ENCODE measurements at regions not wholly inside any gene's neighbourhood (a gene's known extent, or its start where the extent isn't known, plus 50 kb on each side); places are given as distances from the start of the nearest gene placed in this dataset.

DNA sequence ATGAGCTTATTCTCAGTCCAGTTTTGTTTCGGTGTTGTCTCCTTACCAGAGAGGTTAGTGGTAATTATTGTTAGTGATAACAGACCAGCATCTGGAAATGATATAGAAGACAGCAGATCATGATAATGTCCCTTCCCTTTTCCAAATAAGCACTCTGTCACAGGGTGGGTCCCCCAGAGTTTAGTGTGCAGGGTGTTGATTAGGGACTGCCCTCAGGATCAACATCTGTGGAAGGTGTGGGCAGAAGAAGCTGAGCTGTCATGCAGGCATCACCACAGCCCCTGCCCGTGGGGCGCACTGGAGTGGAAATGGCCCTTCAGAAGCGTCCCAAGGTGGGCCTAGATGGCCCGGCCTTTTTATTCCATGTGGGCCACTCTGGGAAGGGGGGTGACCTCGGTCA is 67.6 kb upstream of the DTNBP1 start:
- H3K27ac Mint-ChIP-seq: peak overlapping the region in 1 of 3 donors; percentile 23
- no peak overlapping the region for H3K4me3 Mint-ChIP-seq
- peaks cover 0 to 5% (median 3%) of the 10 kb centered on the region in 4 donors for H3K4me1 Mint-ChIP-seq
- Histone ChIP-seq H3K36me3 (ENCODE audit: control insufficient read depth, insufficient read depth, low read length) (no peaks in the 10 kb centered on the region), H3K27ac (ENCODE audit: insufficient read depth, low read length, poor library complexity, severe bottlenecking) (no peak overlapping the region), H3K4me1 (ENCODE audit: control insufficient read depth, insufficient read depth, low read length, poor library complexity, severe bottlenecking) (no peaks in the 10 kb centered on the region), H3K4me3 (ENCODE audit: low read depth, low read length) (no peak overlapping the region), H3K27me3 (ENCODE audit: control insufficient read depth, insufficient read depth, low read length) (no peaks in the 10 kb centered on the region), H3K9me3 (ENCODE audit: control insufficient read depth in 2 of 2, low read length in 2 of 2) (no peaks in the 10 kb centered on the region)
- DNase-seq (no peak), ATAC-seq (ENCODE audit: low read depth in 2 of 2) (no peak)
- H3K36me3 Mint-ChIP-seq: no peaks in the 10 kb centered on the region
- H3K9me3 Mint-ChIP-seq: no peaks in the 10 kb centered on the region
- H3K27me3 Mint-ChIP-seq: peaks cover 10% of the 10 kb centered on the region

DNA sequence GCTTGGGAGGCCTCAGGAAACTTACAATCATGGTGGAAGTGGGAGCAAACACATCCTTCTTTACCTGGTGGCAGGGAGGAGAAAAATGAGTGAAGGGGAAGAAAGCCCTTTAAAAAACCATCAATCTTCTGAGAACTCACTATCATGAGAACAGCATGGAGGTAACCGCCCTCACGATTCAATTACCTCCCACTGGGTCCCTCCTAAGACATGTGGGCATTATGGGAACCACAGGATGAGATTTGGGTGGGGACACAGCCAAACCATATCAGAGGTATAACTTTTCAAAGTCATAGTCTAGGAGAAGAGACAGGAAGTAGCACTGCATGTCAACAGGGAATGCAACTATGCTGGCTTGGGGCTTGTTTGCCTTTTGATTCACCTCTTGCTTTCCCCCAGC is 59.9 kb upstream of the DTNBP1 start:
- no peak for DNase-seq
- Mint-ChIP-seq H3K27me3 (peaks cover 24% of the 10 kb centered on the region), H3K9me3 (peaks cover 0 to 5% (median 0%) of the 10 kb centered on the region in 7 donors), H3K4me1 (peaks cover 0 to 2% (median 0%) of the 10 kb centered on the region in 4 donors), H3K27ac (no peak overlapping the region), H3K36me3 (no peaks in the 10 kb centered on the region), H3K4me3 (no peak overlapping the region)
- H3K4me1 ChIP-seq (ENCODE audit: control insufficient read depth, insufficient read depth, low read length, poor library complexity, severe bottlenecking): no peaks in the 10 kb centered on the region
- H3K27ac ChIP-seq (ENCODE audit: insufficient read depth, low read length, poor library complexity, severe bottlenecking): no peak overlapping the region
- H3K36me3 ChIP-seq (ENCODE audit: control insufficient read depth, insufficient read depth, low read length): no peaks in the 10 kb centered on the region
- no peak for ATAC-seq (ENCODE audit: low read depth in 2 of 2)
- no peaks in the 10 kb centered on the region for H3K27me3 ChIP-seq (ENCODE audit: control insufficient read depth, insufficient read depth, low read length)
- H3K4me3 ChIP-seq (ENCODE audit: low read depth, low read length): no peak overlapping the region
- H3K9me3 ChIP-seq (ENCODE audit: control insufficient read depth in 2 of 2, low read length in 2 of 2): no peaks in the 10 kb centered on the region

DNA sequence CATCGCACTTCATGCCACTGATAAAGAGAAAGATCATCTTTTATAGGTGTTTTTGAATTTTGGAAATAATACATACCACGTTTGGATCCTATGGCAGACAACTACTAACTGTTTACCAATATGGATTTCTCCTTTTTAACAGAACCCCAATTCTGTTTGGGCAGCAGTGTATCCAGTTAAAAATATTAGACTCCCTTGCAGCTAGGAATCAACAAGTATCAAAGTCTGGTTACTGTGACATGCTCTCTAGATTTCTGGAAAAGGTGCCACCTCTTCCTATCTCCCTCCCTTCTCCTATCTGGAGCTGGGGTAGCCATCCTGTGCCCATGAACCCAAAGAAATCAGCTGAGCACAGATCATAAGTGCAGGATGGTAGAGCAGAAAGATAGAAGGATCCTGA is 54.1 kb upstream of the DTNBP1 start:
- DNase-seq (no peak), ATAC-seq (ENCODE audit: low read depth in 2 of 2) (no peak)
- Histone ChIP-seq H3K9me3 (ENCODE audit: control insufficient read depth in 2 of 2, low read length in 2 of 2) (no peaks in the 10 kb centered on the region), H3K36me3 (ENCODE audit: control insufficient read depth, insufficient read depth, low read length) (no peaks in the 10 kb centered on the region), H3K27ac (ENCODE audit: insufficient read depth, low read length, poor library complexity, severe bottlenecking) (no peak overlapping the region), H3K4me3 (ENCODE audit: low read depth, low read length) (no peak overlapping the region), H3K27me3 (ENCODE audit: control insufficient read depth, insufficient read depth, low read length) (no peaks in the 10 kb centered on the region), H3K4me1 (ENCODE audit: control insufficient read depth, insufficient read depth, low read length, poor library complexity, severe bottlenecking) (no peaks in the 10 kb centered on the region)
- Mint-ChIP-seq H3K4me3 (no peak overlapping the region), H3K27me3 (peaks cover 22% of the 10 kb centered on the region), H3K4me1 (no peaks in the 10 kb centered on the region), H3K27ac (no peak overlapping the region), H3K9me3 (peaks cover 0 to 5% (median 2%) of the 10 kb centered on the region in 7 donors), H3K36me3 (no peaks in the 10 kb centered on the region)

DNA sequence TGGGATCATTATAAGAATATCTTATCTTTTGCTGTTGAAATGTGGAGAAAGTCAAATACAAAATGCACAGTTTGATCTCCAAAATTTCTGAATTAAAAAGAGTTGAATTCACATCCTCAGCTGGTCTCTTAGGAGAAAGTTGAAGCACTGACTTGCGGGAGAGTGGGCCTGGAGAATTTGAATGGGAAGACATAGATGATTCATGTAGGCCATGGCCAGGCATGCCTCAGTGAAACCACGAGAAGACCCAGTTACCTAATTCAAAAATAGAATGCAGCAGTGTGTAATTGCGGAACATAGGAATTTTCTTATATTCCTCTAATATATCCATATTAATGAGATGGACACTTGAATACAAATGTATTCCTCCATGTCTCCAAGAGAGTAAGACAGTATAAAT is 53.0 kb upstream of the DTNBP1 start:
- H3K4me3 Mint-ChIP-seq: no peak overlapping the region
- ATAC-seq (ENCODE audit: low read depth in 2 of 2) (no peak), DNase-seq (no peak)
- no peaks in the 10 kb centered on the region for H3K9me3 ChIP-seq (ENCODE audit: control insufficient read depth in 2 of 2, low read length in 2 of 2)
- no peaks in the 10 kb centered on the region for H3K4me1 Mint-ChIP-seq
- no peak overlapping the region for H3K4me3 ChIP-seq (ENCODE audit: low read depth, low read length)
- no peaks in the 10 kb centered on the region for H3K4me1 ChIP-seq (ENCODE audit: control insufficient read depth, insufficient read depth, low read length, poor library complexity, severe bottlenecking)
- peaks cover 0 to 5% (median 2%) of the 10 kb centered on the region in 7 donors for H3K9me3 Mint-ChIP-seq
- no peaks in the 10 kb centered on the region for H3K36me3 Mint-ChIP-seq
- peaks cover 11% of the 10 kb centered on the region for H3K27me3 Mint-ChIP-seq
- no peaks in the 10 kb centered on the region for H3K27me3 ChIP-seq (ENCODE audit: control insufficient read depth, insufficient read depth, low read length)
- no peaks in the 10 kb centered on the region for H3K36me3 ChIP-seq (ENCODE audit: control insufficient read depth, insufficient read depth, low read length)
- no peak overlapping the region for H3K27ac Mint-ChIP-seq
- no peak overlapping the region for H3K27ac ChIP-seq (ENCODE audit: insufficient read depth, low read length, poor library complexity, severe bottlenecking)

DNA sequence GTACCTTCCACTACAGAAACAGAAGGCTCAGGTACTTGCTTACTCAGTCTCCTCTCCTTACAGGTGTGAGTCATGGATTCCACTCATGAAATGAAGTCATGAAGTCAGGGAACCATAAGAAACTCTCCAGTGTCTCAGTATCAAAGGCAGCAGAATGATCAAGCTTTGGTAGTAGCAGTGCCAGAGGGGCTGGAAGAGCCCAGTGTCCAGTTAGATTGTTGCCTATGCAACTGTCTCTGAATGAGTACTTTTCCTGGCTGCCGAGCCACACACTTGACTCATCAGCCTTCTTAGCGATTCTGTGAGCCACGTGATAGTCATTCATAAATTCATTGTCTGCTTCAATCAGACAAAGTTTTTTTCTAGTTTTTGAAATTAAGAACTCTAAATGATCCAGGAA is 52.2 kb upstream of the DTNBP1 start:
- Histone ChIP-seq H3K27me3 (ENCODE audit: control insufficient read depth, insufficient read depth, low read length) (no peaks in the 10 kb centered on the region), H3K4me3 (ENCODE audit: low read depth, low read length) (no peak overlapping the region), H3K4me1 (ENCODE audit: control insufficient read depth, insufficient read depth, low read length, poor library complexity, severe bottlenecking) (no peaks in the 10 kb centered on the region), H3K36me3 (ENCODE audit: control insufficient read depth, insufficient read depth, low read length) (no peaks in the 10 kb centered on the region), H3K27ac (ENCODE audit: insufficient read depth, low read length, poor library complexity, severe bottlenecking) (no peak overlapping the region), H3K9me3 (ENCODE audit: control insufficient read depth in 2 of 2, low read length in 2 of 2) (no peaks in the 10 kb centered on the region)
- Mint-ChIP-seq H3K36me3 (no peaks in the 10 kb centered on the region), H3K9me3 (peaks cover 0 to 3% (median 1%) of the 10 kb centered on the region in 7 donors), H3K4me1 (no peaks in the 10 kb centered on the region), H3K4me3 (no peak overlapping the region), H3K27ac (no peak overlapping the region), H3K27me3 (peaks cover 13% of the 10 kb centered on the region)
- ATAC-seq (ENCODE audit: low read depth in 2 of 2): no peak
- no peak for DNase-seq

DNA sequence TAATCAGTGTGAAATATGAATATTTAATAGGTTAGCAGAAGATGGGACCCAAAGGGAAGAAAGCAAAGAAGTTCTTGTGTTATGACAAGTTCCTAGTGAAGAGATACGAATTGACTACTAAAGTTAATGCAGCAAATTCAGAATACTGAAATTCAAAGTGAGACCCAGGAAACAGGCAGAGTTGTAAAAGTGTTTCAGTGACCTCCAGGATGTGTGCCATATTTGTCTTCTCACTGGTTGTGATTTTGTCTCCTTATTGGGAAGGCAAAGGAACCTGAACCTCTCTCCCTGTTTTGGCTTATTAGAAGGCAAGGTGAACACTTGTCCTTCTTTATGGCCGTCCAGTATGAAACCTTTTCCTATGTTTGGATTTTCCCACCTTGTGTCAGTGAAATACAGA is 51.8 kb upstream of the DTNBP1 start:
- H3K36me3 Mint-ChIP-seq: no peaks in the 10 kb centered on the region
- no peak overlapping the region for H3K27ac Mint-ChIP-seq
- Histone ChIP-seq H3K27me3 (ENCODE audit: control insufficient read depth, insufficient read depth, low read length) (no peaks in the 10 kb centered on the region), H3K27ac (ENCODE audit: insufficient read depth, low read length, poor library complexity, severe bottlenecking) (no peak overlapping the region), H3K4me1 (ENCODE audit: control insufficient read depth, insufficient read depth, low read length, poor library complexity, severe bottlenecking) (no peaks in the 10 kb centered on the region), H3K9me3 (ENCODE audit: control insufficient read depth in 2 of 2, low read length in 2 of 2) (no peaks in the 10 kb centered on the region), H3K4me3 (ENCODE audit: low read depth, low read length) (no peak overlapping the region), H3K36me3 (ENCODE audit: control insufficient read depth, insufficient read depth, low read length) (no peaks in the 10 kb centered on the region)
- no peaks in the 10 kb centered on the region for H3K4me1 Mint-ChIP-seq
- peaks cover 10% of the 10 kb centered on the region for H3K27me3 Mint-ChIP-seq
- no peak for ATAC-seq (ENCODE audit: low read depth in 2 of 2)
- no peak for DNase-seq
- no peak overlapping the region for H3K4me3 Mint-ChIP-seq
- peaks cover 0 to 3% (median 0%) of the 10 kb centered on the region in 7 donors for H3K9me3 Mint-ChIP-seq

DNA sequence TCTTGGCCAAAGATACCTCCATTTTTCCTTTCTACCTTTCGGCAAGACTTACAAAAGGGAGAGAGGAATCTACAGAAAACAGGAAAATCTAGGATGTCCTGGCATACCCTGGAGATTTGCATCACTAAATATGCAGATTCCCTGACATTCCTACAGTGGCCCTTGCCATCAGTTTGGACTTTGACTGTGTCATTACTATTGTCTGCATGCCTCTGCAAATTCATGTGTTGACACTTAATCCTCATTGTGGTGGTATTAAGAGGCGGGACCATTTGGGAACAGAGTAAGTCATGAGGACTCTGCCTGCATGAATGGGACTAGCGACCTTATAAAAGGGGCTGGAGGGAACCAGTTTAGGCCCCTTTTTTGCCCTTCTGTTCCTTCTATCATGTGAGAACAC is 50.5 kb upstream of the DTNBP1 start:
- DNase-seq (no peak), ATAC-seq (ENCODE audit: low read depth in 2 of 2) (no peak)
- H3K36me3 Mint-ChIP-seq: no peaks in the 10 kb centered on the region
- no peaks in the 10 kb centered on the region for H3K36me3 ChIP-seq (ENCODE audit: control insufficient read depth, insufficient read depth, low read length)
- H3K4me1 Mint-ChIP-seq: no peaks in the 10 kb centered on the region
- H3K4me3 Mint-ChIP-seq: no peak overlapping the region
- H3K27ac Mint-ChIP-seq: no peak overlapping the region
- peaks cover 10% of the 10 kb centered on the region for H3K27me3 Mint-ChIP-seq
- H3K9me3 Mint-ChIP-seq: peaks cover 0 to 3% (median 0%) of the 10 kb centered on the region in 7 donors
- H3K9me3 ChIP-seq (ENCODE audit: control insufficient read depth in 2 of 2, low read length in 2 of 2): no peaks in the 10 kb centered on the region
- no peak overlapping the region for H3K4me3 ChIP-seq (ENCODE audit: low read depth, low read length)
- no peaks in the 10 kb centered on the region for H3K27me3 ChIP-seq (ENCODE audit: control insufficient read depth, insufficient read depth, low read length)
- H3K27ac ChIP-seq (ENCODE audit: insufficient read depth, low read length, poor library complexity, severe bottlenecking): no peak overlapping the region
- no peaks in the 10 kb centered on the region for H3K4me1 ChIP-seq (ENCODE audit: control insufficient read depth, insufficient read depth, low read length, poor library complexity, severe bottlenecking)

DNA sequence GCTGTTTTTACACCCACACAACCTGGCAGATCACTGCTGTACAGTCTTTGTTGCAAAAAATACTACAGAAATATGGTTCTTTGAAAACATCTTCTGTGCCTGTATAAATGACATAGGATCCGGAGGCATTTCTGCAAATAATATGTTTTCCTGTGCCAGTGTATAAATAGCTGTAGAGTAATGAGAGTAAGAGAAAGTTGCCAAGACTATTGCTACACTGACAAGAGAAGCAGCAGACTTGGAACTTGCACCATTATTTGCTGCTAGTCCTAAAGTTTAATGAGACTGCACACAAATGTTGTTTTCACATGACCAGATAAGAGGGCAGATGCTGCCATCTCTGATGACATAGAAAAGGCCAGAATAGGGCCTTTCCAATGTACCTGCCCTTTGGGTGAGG is 50.0 kb upstream of the DTNBP1 start:
- Mint-ChIP-seq H3K36me3 (no peaks in the 10 kb centered on the region), H3K27ac (no peak overlapping the region), H3K27me3 (peaks cover 10% of the 10 kb centered on the region), H3K4me1 (no peaks in the 10 kb centered on the region), H3K4me3 (no peak overlapping the region), H3K9me3 (peaks cover 0 to 3% (median 0%) of the 10 kb centered on the region in 7 donors)
- ATAC-seq (ENCODE audit: low read depth in 2 of 2) (no peak), DNase-seq (no peak)
- Histone ChIP-seq H3K27me3 (ENCODE audit: control insufficient read depth, insufficient read depth, low read length) (no peaks in the 10 kb centered on the region), H3K27ac (ENCODE audit: insufficient read depth, low read length, poor library complexity, severe bottlenecking) (no peak overlapping the region), H3K4me3 (ENCODE audit: low read depth, low read length) (no peak overlapping the region), H3K9me3 (ENCODE audit: control insufficient read depth in 2 of 2, low read length in 2 of 2) (no peaks in the 10 kb centered on the region), H3K4me1 (ENCODE audit: control insufficient read depth, insufficient read depth, low read length, poor library complexity, severe bottlenecking) (no peaks in the 10 kb centered on the region), H3K36me3 (ENCODE audit: control insufficient read depth, insufficient read depth, low read length) (no peaks in the 10 kb centered on the region)
